Endodermal cell (in vitro differentiated cells): ENCODE measurements at regions not wholly inside any gene's neighbourhood (a gene's known extent, or its start where the extent isn't known, plus 50 kb on each side); places are given as distances from the start of the nearest gene placed in this dataset.

Experiments
- DNase-seq: peaks from one replicate; pipeline ENCODE4 v3.0.0-alpha.2; 2017
- H3K27ac ChIP-seq: 2 replicates; pipeline ENCODE4 v1.5.1; 2013; ENCODE audit warnings: mild to moderate bottlenecking, low read depth, low read length, moderate library complexity
- H3K27me3 ChIP-seq: 2 replicates; pipeline ENCODE4 v1.6.1; 2013; ENCODE audit warnings: mild to moderate bottlenecking, low read length, moderate library complexity; ENCODE audit not compliant: insufficient read depth, control insufficient read depth, poor library complexity, severe bottlenecking
- H3K36me3 ChIP-seq: 2 replicates; pipeline ENCODE4 v1.7.0; 2013; ENCODE audit warnings: mild to moderate bottlenecking, low read length, moderate library complexity; ENCODE audit not compliant: control insufficient read depth, insufficient read depth
- H3K4me1 ChIP-seq: one replicate; pipeline ENCODE4 v1.7.0; 2013; ENCODE audit warnings: low read length; ENCODE audit not compliant: control insufficient read depth, insufficient read depth
- H3K4me3 ChIP-seq: 2 replicates; pipeline ENCODE4 v1.5.1; 2013; ENCODE audit warnings: mild to moderate bottlenecking, low read length, moderate library complexity
- H3K9ac ChIP-seq: 2 replicates; pipeline ENCODE4 v1.6.1; 2013; ENCODE audit warnings: mild to moderate bottlenecking, low read length, moderate library complexity; ENCODE audit not compliant: poor library complexity, severe bottlenecking; ENCODE audit errors: extremely low read depth
- H3K9me3 ChIP-seq: 2 replicates; pipeline ENCODE4 v1.6.1; 2013; ENCODE audit warnings: mild to moderate bottlenecking, low read length, moderate library complexity; ENCODE audit not compliant: control insufficient read depth
- H3K27ac Mint-ChIP-seq: 2 replicates; pipeline ENCODE4 v1.8.0; 2020; ENCODE audit warnings: mixed read lengths
- H3K27me3 Mint-ChIP-seq: 2 replicates; pipeline ENCODE4 v1.8.0; 2021; ENCODE audit warnings: mild to moderate bottlenecking, mixed read lengths; ENCODE audit not compliant: insufficient read depth
- H3K36me3 Mint-ChIP-seq: 2 replicates; pipeline ENCODE4 v1.8.0; 2020; ENCODE audit warnings: low read depth, mixed read lengths
- H3K4me1 Mint-ChIP-seq: 2 replicates; pipeline ENCODE4 v1.8.0; 2020; ENCODE audit warnings: mixed read lengths
- H3K4me3 Mint-ChIP-seq: 2 replicates; pipeline ENCODE4 v1.8.0; 2020; ENCODE audit warnings: mild to moderate bottlenecking, moderate library complexity, mixed read lengths
- H3K9me3 Mint-ChIP-seq: 2 replicates; pipeline ENCODE4 v1.8.0; 2020; ENCODE audit warnings: mild to moderate bottlenecking, mixed read lengths
- CTCF ChIP-seq: fragments of 200-600 bp; sonication (generic); conservative IDR thresholded peaks from 2 replicates; pipeline ENCODE4 v1.5.0; 2021; ENCODE audit warnings: antibody characterized with exemption, mild to moderate bottlenecking
- WGBS, 2 experiments: methylation state at CpG; one replicate each; pipeline versions ENCODE4 v1.1.5 to v1.1.7; 2013; ENCODE audit warnings: missing lambda C conversion rate in 2 of 2, mixed read lengths in 1 of 2; ENCODE audit not compliant: insufficient coverage in 1 of 2, insufficient read length in 1 of 2; 5-methylcytosine and 5-hydroxymethylcytosine counted together

- H3K27me3 Mint-ChIP-seq = peaks cover 3% of the 10 kb centered on the region
- Histone ChIP-seq H3K27ac (no peak overlapping the region), H3K27me3 (no peaks in the 10 kb centered on the region), H3K4me1 (peaks cover 3% of the 10 kb centered on the region), H3K36me3 (no peaks in the 10 kb centered on the region), H3K9ac (no peak overlapping the region), H3K9me3 (peaks cover 5% of the 10 kb centered on the region), H3K4me3 (no peak overlapping the region)
- DNase-seq = peak; percentile 82
- H3K4me3 Mint-ChIP-seq = no peak overlapping the region
- no peaks in the 10 kb centered on the region for H3K36me3 Mint-ChIP-seq
- peak overlapping the region; percentile 7 for H3K27ac Mint-ChIP-seq
- TF ChIP-seq CTCF = no peak
- peaks cover 17% of the 10 kb centered on the region for H3K4me1 Mint-ChIP-seq
- H3K9me3 Mint-ChIP-seq = peaks cover 1% of the 10 kb centered on the region
- WGBS, 2 experiments = 85 to 87% methylated on average over 11 to 16 of the region's 16 CpGs
These were observed 69.8 kb upstream of the RPH3AL start for GRCh38 chr17:422196-422930.

GRCh38 chr17:420479-421175 lies 68.0 kb upstream of the RPH3AL start:
- no peak for TF ChIP-seq CTCF
- H3K27me3 Mint-ChIP-seq = peaks cover 3% of the 10 kb centered on the region
- Histone ChIP-seq H3K27ac (no peak overlapping the region), H3K9ac (no peak overlapping the region), H3K9me3 (peaks cover 5% of the 10 kb centered on the region), H3K27me3 (no peaks in the 10 kb centered on the region), H3K4me3 (no peak overlapping the region), H3K4me1 (peaks cover 3% of the 10 kb centered on the region), H3K36me3 (no peaks in the 10 kb centered on the region)
- H3K27ac Mint-ChIP-seq = no peak overlapping the region
- no peak for DNase-seq
- H3K4me1 Mint-ChIP-seq = peaks cover 20% of the 10 kb centered on the region
- H3K9me3 Mint-ChIP-seq = peaks cover 1% of the 10 kb centered on the region
- H3K4me3 Mint-ChIP-seq = no peak overlapping the region
- no peaks in the 10 kb centered on the region for H3K36me3 Mint-ChIP-seq
- WGBS, 2 experiments = 95 to 98% methylated on average over 12 to 15 of the region's 15 CpGs

DNA sequence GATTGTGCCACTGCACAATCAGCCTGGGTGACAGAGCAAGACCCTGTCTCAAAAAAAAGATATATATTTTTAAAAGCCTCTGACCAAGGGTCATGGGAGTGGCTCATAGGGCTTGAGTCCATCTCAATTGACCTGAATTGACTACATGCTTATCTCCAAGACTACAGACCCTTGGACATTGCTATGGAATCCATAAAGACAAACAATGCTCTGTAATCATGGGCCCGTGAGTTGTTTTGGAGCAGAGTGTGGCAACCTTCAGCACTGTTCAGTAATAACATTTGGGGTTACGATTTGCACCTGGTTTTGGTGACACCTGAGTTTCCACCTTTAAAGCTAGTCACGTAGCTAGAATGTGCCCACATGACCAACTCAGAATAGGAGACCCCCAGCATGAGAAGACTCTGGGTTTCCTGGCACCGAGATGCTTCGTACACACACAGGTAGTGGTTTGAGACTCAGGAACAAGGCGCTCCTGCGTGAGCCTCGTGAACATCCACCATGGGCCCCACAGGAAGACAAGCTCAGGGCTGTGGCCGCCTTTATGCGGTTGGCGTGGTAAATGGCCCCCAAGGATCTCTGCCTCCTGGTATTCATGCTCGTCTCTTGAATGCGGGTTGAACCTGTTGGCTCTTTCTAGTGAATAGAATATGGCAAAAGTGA lies 66.6 kb upstream of the RPH3AL start:
- DNase-seq = no peak

More for the DNA sequence above, 66.6 kb upstream of the RPH3AL start:
- no peak overlapping the region for H3K4me3 ChIP-seq
- H3K27me3 ChIP-seq = no peaks in the 10 kb centered on the region
- no peak overlapping the region for H3K9ac ChIP-seq
- no peak overlapping the region for H3K4me3 Mint-ChIP-seq
- peaks cover 3% of the 10 kb centered on the region for H3K27me3 Mint-ChIP-seq
- 91 to 94% methylated on average over 12 to 13 of the region's 13 CpGs for WGBS, 2 experiments
- H3K4me1 ChIP-seq = peaks cover 3% of the 10 kb centered on the region
- peaks cover 1% of the 10 kb centered on the region for H3K9me3 Mint-ChIP-seq
- peaks cover under 1% of the 10 kb centered on the region for H3K36me3 Mint-ChIP-seq
- H3K4me1 Mint-ChIP-seq = peaks cover 20% of the 10 kb centered on the region
- peaks cover 6% of the 10 kb centered on the region for H3K36me3 ChIP-seq
- TF ChIP-seq CTCF = no peak
- no peak overlapping the region for H3K27ac ChIP-seq
- no peak overlapping the region for H3K27ac Mint-ChIP-seq
- peaks cover 5% of the 10 kb centered on the region for H3K9me3 ChIP-seq
